GM12878 (cell line): ENCODE measurements at regions not wholly inside any gene's neighbourhood (a gene's known extent, or its start where the extent isn't known, plus 50 kb on each side); places are given as distances from the start of the nearest gene placed in this dataset.

ENCODE experiments used
- ATAC-seq: fragments of 200-7000 bp; cut with Tn5 transposase; 3 replicates; pipeline ENCODE4 v1.9.1; 2020; ENCODE audit warnings: mild to moderate bottlenecking, moderate library complexity
- BruUV-seq: library from RNA; stranded (reverse); fragments of 400-500 nt; replicated peaks from 2 replicates; lab custom pipeline; 2021; lab: Mats Ljungman, UMichigan
- CTCF ChIA-PET: fragments of 300-600 bp; sonication (Branson Sonifier 250); formaldehyde crosslinking; extraction: SDS; loops from one replicate; lab custom pipeline; 2021; ENCODE audit warnings: inconsistent platforms; lab: Yijun Ruan, JAX
- POLR2A ChIA-PET: fragments of 350-600 bp; formaldehyde crosslinking; extraction: SDS; loops from one replicate; lab custom pipeline; 2021; ENCODE audit warnings: inconsistent platforms; lab: Charles Lee
- RAD21 ChIA-PET: fragments of 300-600 bp; sonication (Branson Sonifier 250); formaldehyde crosslinking; loops from one replicate; lab custom pipeline; 2023; ENCODE audit warnings: antibody characterized with exemption; ENCODE audit not compliant: unreplicated experiment; lab: Charles Lee
- SMC1A ChIA-PET: fragments of 300-600 bp; sonication (Branson Sonifier 250); formaldehyde crosslinking; loops from one replicate; lab custom pipeline; 2023; ENCODE audit not compliant: unreplicated experiment, uncharacterized antibody; lab: Charles Lee
- DNase-seq: peaks from one replicate; pipeline ENCODE4 v3.0.0-alpha.2; 2011; ENCODE audit warnings: low read depth, low spot score
- FAIRE-seq: peaks from 3 replicates; lab custom pipeline; 2011; peaks lifted over from hg19 to GRCh38; lab: Jason Lieb, UNC
- H2AFZ ChIP-seq: 2 replicates; pipeline ENCODE4 v1.6.0; 2011; ENCODE audit warnings: low read depth, low read length, control low read depth; ENCODE audit not compliant: control insufficient read depth
- H3K27ac ChIP-seq: 2 replicates; pipeline ENCODE4 v1.5.1; 2011; ENCODE audit warnings: control low read depth; ENCODE audit not compliant: control insufficient read depth, insufficient read depth
- H3K27me3 ChIP-seq, 2 experiments: replicated peaks in 1 of 2; 2 replicates each; pipeline versions ENCODE4 v1.6.0 to v1.6.1; 2011; ENCODE audit warnings: low read length in 1 of 2; ENCODE audit not compliant: control insufficient read depth in 2 of 2, insufficient read depth in 2 of 2
- H3K36me3 ChIP-seq, 2 experiments: 2 replicates each; pipeline ENCODE4 v1.5.1; 2011; ENCODE audit warnings: low read length in 1 of 2; ENCODE audit not compliant: control insufficient read depth in 2 of 2, insufficient read depth in 2 of 2
- H3K4me1 ChIP-seq: 2 replicates; pipeline ENCODE4 v1.6.1; 2011; ENCODE audit warnings: mild to moderate bottlenecking, low read length, moderate library complexity, mixed read lengths; ENCODE audit not compliant: control insufficient read depth, insufficient read depth
- H3K4me2 ChIP-seq: 2 replicates; pipeline ENCODE4 v1.6.0; 2011; ENCODE audit warnings: control low read depth; ENCODE audit not compliant: control insufficient read depth, insufficient read depth
- H3K4me3 ChIP-seq: fragments of 200-600 bp; sonication (generic); 2 replicates; pipeline ENCODE4 v1.5.1; 2016
- H3K79me2 ChIP-seq: 2 replicates; pipeline ENCODE4 v1.6.0; 2011; ENCODE audit warnings: low read length; ENCODE audit not compliant: control insufficient read depth, insufficient read depth
- H3K9ac ChIP-seq: 2 replicates; pipeline ENCODE4 v1.8.0; 2011; ENCODE audit warnings: low read length, control low read depth, mixed read lengths; ENCODE audit not compliant: control insufficient read depth, insufficient read depth
- H3K9me3 ChIP-seq: replicated peaks from 3 replicates; pipeline ENCODE4 v1.5.1; 2011; ENCODE audit warnings: mild to moderate bottlenecking, low read length; ENCODE audit not compliant: control insufficient read depth, insufficient read depth
- H4K20me1 ChIP-seq: 2 replicates; pipeline ENCODE4 v1.6.0; 2011; ENCODE audit not compliant: control insufficient read depth, insufficient read depth
- CHD2 ChIP-seq: IDR thresholded peaks from 2 replicates; pipeline ENCODE4 v1.6.1; 2011; ENCODE audit warnings: low read depth, low read length, improper control_type of control experiment, borderline replicate concordance
- CREB1 ChIP-seq: IDR thresholded peaks from 2 replicates; pipeline ENCODE4 v1.6.1; 2012; ENCODE audit warnings: low read depth, mild to moderate bottlenecking, inconsistent platforms
- CREM ChIP-seq: IDR thresholded peaks from 2 replicates; pipeline ENCODE4 v1.6.1; 2014; ENCODE audit warnings: antibody characterized with exemption, low read depth
- EGR1 ChIP-seq, 2 experiments: IDR thresholded peaks; 1 replicate in 1 of 2; 2 replicates in 1 of 2; pipeline ENCODE4 v1.6.1; 2011 to 2012; ENCODE audit warnings: low read depth in 2 of 2, low read length in 2 of 2, borderline replicate concordance in 1 of 2, mild to moderate bottlenecking in 1 of 2, moderate library complexity in 1 of 2
- ETV6 ChIP-seq, 2 experiments: fragments of 450-650 bp in 1 of 2; IDR thresholded peaks in 1 of 2; conservative IDR thresholded peaks in 1 of 2; 2 replicates each; pipeline ENCODE4 v1.6.1; 2014; ENCODE audit warnings: antibody characterized with exemption in 1 of 2, borderline replicate concordance in 1 of 2, low read depth in 1 of 2, mild to moderate bottlenecking in 1 of 2, moderate library complexity in 1 of 2
- JUNB ChIP-seq: IDR thresholded peaks from 2 replicates; pipeline ENCODE4 v1.6.1; 2016; ENCODE audit warnings: antibody characterized with exemption, mild to moderate bottlenecking
- NFYB ChIP-seq: IDR thresholded peaks from 2 replicates; pipeline ENCODE4 v1.6.1; 2011; ENCODE audit warnings: low read depth, mild to moderate bottlenecking, low read length, improper control_type of control experiment, moderate library complexity; ENCODE audit not compliant: insufficient read depth
- NR2F1 ChIP-seq: fragments of 450-650 bp; conservative IDR thresholded peaks from 2 replicates; pipeline ENCODE4 v1.6.1; 2017; ENCODE audit warnings: mild to moderate bottlenecking
- NRF1 ChIP-seq: conservative IDR thresholded peaks from 2 replicates; pipeline ENCODE4 v1.6.1; 2011; ENCODE audit warnings: mild to moderate bottlenecking, low read depth, low read length, improper control_type of control experiment
- PBX3 ChIP-seq: IDR thresholded peaks from 2 replicates; pipeline ENCODE4 v1.6.1; 2011; ENCODE audit warnings: mild to moderate bottlenecking, low read depth, low read length, moderate library complexity; ENCODE audit not compliant: insufficient replicate concordance
- PML ChIP-seq: IDR thresholded peaks from 2 replicates; pipeline ENCODE4 v1.6.1; 2012; ENCODE audit warnings: low read length, inconsistent platforms
- RBBP5 ChIP-seq: fragments of 200-600 bp; sonication (generic); conservative IDR thresholded peaks from 2 replicates; pipeline ENCODE4 v1.6.1; 2016
- RELA ChIP-seq: fragments of 450-650 bp; IDR thresholded peaks from 2 replicates; pipeline ENCODE4 v1.8.0; 2014; ENCODE audit warnings: borderline replicate concordance; ENCODE audit not compliant: partially characterized antibody
- RFX5 ChIP-seq: IDR thresholded peaks from 2 replicates; pipeline ENCODE4 v1.6.1; 2011; ENCODE audit warnings: low read depth, low read length, improper control_type of control experiment
- SP1 ChIP-seq: IDR thresholded peaks from one replicate; pipeline ENCODE4 v1.6.1; 2011; ENCODE audit warnings: low read depth, low read length
- SUPT20H ChIP-seq: IDR thresholded peaks from 2 replicates; pipeline ENCODE4 v1.6.1; 2011; ENCODE audit warnings: low read depth, mild to moderate bottlenecking, low read length, moderate library complexity, borderline replicate concordance; ENCODE audit not compliant: control insufficient read depth
- SUZ12 ChIP-seq: fragments of 200-600 bp; sonication (generic); IDR thresholded peaks from one replicate; pipeline ENCODE4 v1.6.1; 2018; ENCODE audit warnings: antibody characterized with exemption, mild to moderate bottlenecking; ENCODE audit not compliant: unreplicated experiment
- ZBED1 ChIP-seq: IDR thresholded peaks from 2 replicates; pipeline ENCODE4 v1.6.1; 2016; ENCODE audit warnings: borderline replicate concordance
- ZNF207 ChIP-seq: fragments of 450-650 bp; IDR thresholded peaks from 2 replicates; pipeline ENCODE4 v1.6.1; 2014; ENCODE audit warnings: antibody characterized with exemption, mild to moderate bottlenecking, borderline replicate concordance
- ZNF217 ChIP-seq: fragments of 450-650 bp; IDR thresholded peaks from 2 replicates; pipeline ENCODE4 v1.6.1; 2017; ENCODE audit warnings: antibody characterized with exemption, mild to moderate bottlenecking
- WGBS: methylation state at CpG from one replicate; pipeline ENCODE4 v1.1.6; 2016; ENCODE audit warnings: low lambda C conversion rate; ENCODE audit not compliant: insufficient replicate concordance, insufficient coverage; ENCODE audit errors: missing lambda C conversion rate; 5-methylcytosine and 5-hydroxymethylcytosine counted together
- in situ Hi-C: fragments of 300-500 bp; cut with MboI; formaldehyde crosslinking; loops from 9 replicates; pipeline ENCODE4 v1.14.3; 2018; ENCODE audit warnings: mixed read lengths
- intact Hi-C: fragments of 100-400 bp; cut with micrococcal nuclease; formaldehyde crosslinking; loops from one replicate; pipeline ENCODE4 v1.14.2; 2022; ENCODE audit not compliant: unreplicated experiment

DNA sequence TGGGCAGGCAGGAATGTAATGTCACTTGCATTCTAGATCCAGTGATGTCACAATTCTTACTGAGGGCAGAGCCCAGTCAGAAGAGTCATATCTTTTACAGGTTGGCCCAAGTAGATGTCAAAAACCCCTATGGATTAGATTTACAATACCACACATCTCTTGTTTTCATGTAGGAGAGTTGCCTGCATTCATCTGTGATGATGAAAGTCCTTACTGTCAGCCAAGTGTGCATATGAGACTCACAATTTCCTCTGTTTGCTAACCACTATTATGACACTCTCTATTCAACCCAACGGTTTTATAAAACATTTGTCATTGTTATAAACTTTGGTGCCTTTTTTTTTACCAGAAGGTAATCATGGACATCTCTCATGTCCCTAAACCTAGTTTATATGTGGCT lies 898.8 kb upstream of the AMELY start:
- no peaks in the 10 kb centered on the region for H3K27me3 ChIP-seq
- RAD21 ChIA-PET: no interaction called here
- DNase-seq (no peak), FAIRE-seq (no peak), ATAC-seq (no peak)
- no CpG with 5 or more reads among the region's 1 CpG for WGBS
- no peaks in the 10 kb centered on the region for H3K4me1 ChIP-seq
- TF ChIP-seq ZNF207: no peak
- TF ChIP-seq SUPT20H: no peak
- TF ChIP-seq JUNB: no peak
- no peak for TF ChIP-seq CREM
- TF ChIP-seq CHD2: no peak
- H3K27ac ChIP-seq: no peak overlapping the region
- in situ Hi-C loops (no loop called here), intact Hi-C loops (no loop called here)
- POLR2A ChIA-PET: no interaction called here
- H2AFZ ChIP-seq: no peak overlapping the region
- no peaks in the 10 kb centered on the region for H4K20me1 ChIP-seq
- SMC1A ChIA-PET: no interaction called here
- H3K9ac ChIP-seq: no peak overlapping the region
- no peak overlapping the region for H3K4me3 ChIP-seq
- no peaks in the 10 kb centered on the region for H3K79me2 ChIP-seq
- no peaks in the 10 kb centered on the region for H3K9me3 ChIP-seq
- H3K4me2 ChIP-seq: no peak overlapping the region
- H3K36me3 ChIP-seq: no peaks in the 10 kb centered on the region
- CTCF ChIA-PET: no interaction called here
- no TSS peak for BruUV-seq

- ChIA-PET SMC1A (no interaction called here), RAD21 (no interaction called here), CTCF (no interaction called here), POLR2A (no interaction called here)
- Histone ChIP-seq H3K9ac (no peak overlapping the region), H4K20me1 (no peaks in the 10 kb centered on the region), H3K27ac (no peak overlapping the region), H3K36me3 (no peaks in the 10 kb centered on the region), H3K4me3 (no peak overlapping the region), H3K4me1 (no peaks in the 10 kb centered on the region), H3K9me3 (no peaks in the 10 kb centered on the region), H2AFZ (no peak overlapping the region), H3K27me3 (no peaks in the 10 kb centered on the region), H3K4me2 (no peak overlapping the region), H3K79me2 (no peaks in the 10 kb centered on the region)
- BruUV-seq: no TSS peak
- no peak for DNase-seq
- intact Hi-C loops: no loop called here
- in situ Hi-C loops: no loop called here
- no peak for TF ChIP-seq RELA
- TF ChIP-seq EGR1 (IDR thresholded peaks at IDR 0.05; ENCODE audit: borderline replicate concordance in 1 of 2, low read depth in 2 of 2, low read length in 2 of 2): no peak
- no peak for TF ChIP-seq ETV6 (conservative IDR thresholded peaks at IDR 0.05 in 1 of 2, IDR thresholded peaks at IDR 0.05 in 1 of 2; ENCODE audit: borderline replicate concordance in 1 of 2, low read depth in 1 of 2)
- TF ChIP-seq PML: no peak
- TF ChIP-seq SP1: no peak
- TF ChIP-seq SUZ12: no peak
- TF ChIP-seq NR2F1: no peak
- no peak for TF ChIP-seq ZBED1
- TF ChIP-seq NRF1: no peak
- no peak for TF ChIP-seq JUNB
- TF ChIP-seq ZNF217: no peak
- TF ChIP-seq RFX5: no peak
- no peak for TF ChIP-seq RBBP5
- no peak for TF ChIP-seq NFYB
- no peak for TF ChIP-seq CREB1
- TF ChIP-seq PBX3: no peak
- ATAC-seq: no peak
- no peak for FAIRE-seq
Observed at GRCh38 chrY:7807516-7807870, 895.9 kb upstream of the AMELY start.
